GM19324 (cell line): ENCODE measurements at regions not wholly inside any gene's neighbourhood (a gene's known extent, or its start where the extent isn't known, plus 50 kb on each side); places are given as distances from the start of the nearest gene placed in this dataset.

Experiments used
- ATAC-seq: cut with Tn5 transposase; IDR thresholded peaks from one replicate; pipeline ENCODE4 v1.9.1; 2021; ENCODE audit warnings: mild to moderate bottlenecking, moderate library complexity; ENCODE audit not compliant: unreplicated experiment, low FRiP score

GRCh38 chr5:2282034-2282690 is 399.4 kb upstream of the IRX4 start:
- ATAC-seq: no peak

- ATAC-seq: no peak
Observed at GRCh38 chr5:2281446-2281845, 398.7 kb upstream of the IRX4 start.

GRCh38 chr5:2280318-2280717 is 397.6 kb upstream of the IRX4 start:
- no peak for ATAC-seq

GRCh38 chr5:2278825-2279456 is 396.2 kb upstream of the IRX4 start:
- ATAC-seq: no peak

GRCh38 chr5:2277886-2278285 is 395.2 kb upstream of the IRX4 start:
- no peak for ATAC-seq

GRCh38 chr5:2276101-2276500 is 393.4 kb upstream of the IRX4 start:
- no peak for ATAC-seq

GRCh38 chr5:2272755-2273154 is 390.0 kb upstream of the IRX4 start:
- no peak for ATAC-seq

- ATAC-seq: no peak
Observed at GRCh38 chr5:2272039-2272438, 389.3 kb upstream of the IRX4 start.

- no peak for ATAC-seq
Observed at GRCh38 chr5:2271316-2271715, 388.6 kb upstream of the IRX4 start.

- ATAC-seq: no peak
Observed at GRCh38 chr5:2270467-2270866, 387.7 kb upstream of the IRX4 start.

GRCh38 chr5:2269656-2270055 is 386.9 kb upstream of the IRX4 start:
- ATAC-seq: no peak

- no peak for ATAC-seq
Observed at GRCh38 chr5:2267991-2268390, 385.3 kb upstream of the IRX4 start.

- ATAC-seq: no peak
Observed at GRCh38 chr5:2266641-2267240, 384.0 kb upstream of the IRX4 start.

- ATAC-seq: no peak
Observed at GRCh38 chr5:2265341-2265740, 382.6 kb upstream of the IRX4 start.

- no peak for ATAC-seq
Observed at GRCh38 chr5:2263763-2264162, 381.0 kb upstream of the IRX4 start.

GRCh38 chr5:2262620-2263019 is 379.9 kb upstream of the IRX4 start:
- ATAC-seq: no peak

GRCh38 chr5:2261004-2261703 is 378.4 kb upstream of the IRX4 start:
- ATAC-seq: no peak

GRCh38 chr5:2260211-2261003 is 377.7 kb upstream of the IRX4 start:
- ATAC-seq: no peak

- no peak for ATAC-seq
Observed at GRCh38 chr5:2259494-2260107, 376.9 kb upstream of the IRX4 start.

GRCh38 chr5:2258861-2259260 is 376.1 kb upstream of the IRX4 start:
- no peak for ATAC-seq
